ENCODE measurements at regions not wholly inside any gene's neighbourhood (a gene's known extent, or its start where the extent isn't known, plus 50 kb on each side); places are given as distances from the start of the nearest gene placed in this dataset.

GRCh38 chr1:191427593-191427992 is 730.7 kb upstream of the RGS18 start (continued):
- no peak for TF ChIP-seq ELK1 (IDR thresholded peaks at IDR 0.05; ENCODE audit: low read depth, low read length)

- in situ Hi-C loops (cut with MboI), result no loop called here
- no peaks in the 10 kb centered on the region for H3K36me3 ChIP-seq (ENCODE audit: control insufficient read depth in 2 of 2, insufficient read depth in 2 of 2, low read length in 1 of 2)
- intact Hi-C loops (cut with micrococcal nuclease; ENCODE audit: unreplicated experiment), result no loop called here
- no peak overlapping the region for H3K4me3 ChIP-seq
- DNase-seq (ENCODE audit: low read depth, low spot score) (no peak), FAIRE-seq (no peak), ATAC-seq (no peak)
- BruUV-seq (replicated peaks), result no TSS peak
- no peaks in the 10 kb centered on the region for H4K20me1 ChIP-seq (ENCODE audit: control insufficient read depth, insufficient read depth)
- no peak overlapping the region for H2AFZ ChIP-seq (ENCODE audit: control insufficient read depth, low read depth, low read length)
- SMC1A ChIA-PET (ENCODE audit: uncharacterized antibody, unreplicated experiment), result no interaction called here
- H3K79me2 ChIP-seq (ENCODE audit: control insufficient read depth, insufficient read depth, low read length), result no peaks in the 10 kb centered on the region
- CTCF ChIA-PET, result interaction anchor here (0.7 kb wide), 1 partner anchor 870 kb away, joined by 3 read pairs; no protein-coding TSS in a partner anchor
- H3K27ac ChIP-seq (ENCODE audit: control insufficient read depth, insufficient read depth), result no peak overlapping the region
- 0% methylated on average over 3 of the region's 3 CpGs for WGBS (ENCODE audit: insufficient coverage, insufficient replicate concordance, low lambda C conversion rate, missing lambda C conversion rate)
- H3K4me1 ChIP-seq (ENCODE audit: control insufficient read depth, insufficient read depth, low read length), result no peaks in the 10 kb centered on the region
- RAD21 ChIA-PET (ENCODE audit: unreplicated experiment), result no interaction called here
- no peaks in the 10 kb centered on the region for H3K27me3 ChIP-seq (replicated peaks in 1 of 2; ENCODE audit: control insufficient read depth in 2 of 2, insufficient read depth in 2 of 2, low read length in 1 of 2)
- no peak overlapping the region for H3K9ac ChIP-seq (ENCODE audit: control insufficient read depth, insufficient read depth, low read length)
- no peak overlapping the region for H3K4me2 ChIP-seq (ENCODE audit: control insufficient read depth, insufficient read depth)
- POLR2A ChIA-PET, result no interaction called here
- no peaks in the 10 kb centered on the region for H3K9me3 ChIP-seq (replicated peaks; ENCODE audit: control insufficient read depth, insufficient read depth, low read length)
- TF ChIP-seq ZNF207 (IDR thresholded peaks at IDR 0.05; ENCODE audit: borderline replicate concordance), result no peak
- TF ChIP-seq NR2C1 (IDR thresholded peaks at IDR 0.05), result no peak
- TF ChIP-seq KDM1A (IDR thresholded peaks at IDR 0.05; ENCODE audit: borderline replicate concordance), result no peak
- TF ChIP-seq POLR2AphosphoS5 (IDR thresholded peaks at IDR 0.05; ENCODE audit: low read length), result no peak
- TF ChIP-seq SIX5 (IDR thresholded peaks at IDR 0.05; ENCODE audit: low read depth, low read length, severe bottlenecking), result no peak
- no peak for TF ChIP-seq FOXK2 (IDR thresholded peaks at IDR 0.05)
- no peak for TF ChIP-seq RAD51 (IDR thresholded peaks at IDR 0.05)
- no peak for TF ChIP-seq CTCF (IDR thresholded peaks at IDR 0.05 in 2 of 3, conservative IDR thresholded peaks at IDR 0.05 in 1 of 3; ENCODE audit: control insufficient read depth in 2 of 3, extremely low read depth in 1 of 3, insufficient read depth in 1 of 3, low read depth in 3 of 3, low read length in 3 of 3)
- no peak for TF ChIP-seq SMARCA5 (IDR thresholded peaks at IDR 0.05)
- TF ChIP-seq ATF7 (IDR thresholded peaks at IDR 0.05; ENCODE audit: low read depth), result no peak
- TF ChIP-seq STAT1 (conservative IDR thresholded peaks at IDR 0.05), result no peak
- TF ChIP-seq MTA2 (IDR thresholded peaks at IDR 0.05; ENCODE audit: low read depth), result no peak
- TF ChIP-seq EP300 (IDR thresholded peaks at IDR 0.05; ENCODE audit: borderline replicate concordance in 1 of 2, control insufficient read depth in 1 of 2, low read depth in 2 of 2, low read length in 2 of 2), result no peak
- TF ChIP-seq TCF3 (IDR thresholded peaks at IDR 0.05; ENCODE audit: borderline replicate concordance, insufficient read depth, low read depth, low read length), result no peak
- TF ChIP-seq HSF1 (IDR thresholded peaks at IDR 0.05; ENCODE audit: low read depth, low read length), result no peak
- TF ChIP-seq MYB (IDR thresholded peaks at IDR 0.05; ENCODE audit: borderline replicate concordance, low read depth, low read length), result no peak
- no peak for TF ChIP-seq NKRF (conservative IDR thresholded peaks at IDR 0.05)
- TF ChIP-seq IKZF2 (IDR thresholded peaks at IDR 0.05), result no peak
Measured at GRCh38 chr1:191432817-191433216, 725.4 kb upstream of the RGS18 start.

Data from GM12878 (cell line).